ENCODE measurements at regions not wholly inside any gene's neighbourhood (a gene's known extent, or its start where the extent isn't known, plus 50 kb on each side); places are given as distances from the start of the nearest gene placed in this dataset.

DNA sequence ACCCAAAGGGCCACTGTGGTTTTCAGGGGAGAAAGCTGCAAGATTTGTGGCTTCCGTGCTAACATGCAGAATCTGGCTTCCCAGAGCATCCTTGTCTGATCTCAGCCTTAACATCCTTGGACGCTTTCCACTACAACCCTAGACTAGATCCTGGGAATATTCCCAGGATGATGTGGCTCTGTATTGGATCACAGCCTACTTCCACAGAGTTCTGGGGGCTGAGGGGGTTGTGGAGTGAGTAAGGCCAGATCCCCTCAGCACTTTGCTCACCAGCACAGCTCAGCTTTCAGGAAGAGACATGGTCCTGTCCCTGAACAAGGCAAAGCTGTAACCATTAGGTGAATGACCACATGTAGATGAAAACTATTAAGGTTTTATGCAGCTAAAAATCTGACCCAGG is 241.3 kb upstream of the MYO3A start:
- H3K27ac ChIP-seq: no peak overlapping the region
- H3K4me3 ChIP-seq: no peak overlapping the region
- H3K9me3 ChIP-seq: no peaks in the 10 kb centered on the region
- H3K4me1 ChIP-seq: no peaks in the 10 kb centered on the region
- peaks cover 0 to 4% of the 10 kb centered on the region in 2 donors for H3K27me3 ChIP-seq
- DNase-seq (ENCODE audit: low spot score in 2 of 2): no peak
- H3K36me3 ChIP-seq: no peaks in the 10 kb centered on the region
- intact Hi-C loops (cut with DNase I; ENCODE audit: low total_unique reads): no loop called here
- TF ChIP-seq, protein P1, sequence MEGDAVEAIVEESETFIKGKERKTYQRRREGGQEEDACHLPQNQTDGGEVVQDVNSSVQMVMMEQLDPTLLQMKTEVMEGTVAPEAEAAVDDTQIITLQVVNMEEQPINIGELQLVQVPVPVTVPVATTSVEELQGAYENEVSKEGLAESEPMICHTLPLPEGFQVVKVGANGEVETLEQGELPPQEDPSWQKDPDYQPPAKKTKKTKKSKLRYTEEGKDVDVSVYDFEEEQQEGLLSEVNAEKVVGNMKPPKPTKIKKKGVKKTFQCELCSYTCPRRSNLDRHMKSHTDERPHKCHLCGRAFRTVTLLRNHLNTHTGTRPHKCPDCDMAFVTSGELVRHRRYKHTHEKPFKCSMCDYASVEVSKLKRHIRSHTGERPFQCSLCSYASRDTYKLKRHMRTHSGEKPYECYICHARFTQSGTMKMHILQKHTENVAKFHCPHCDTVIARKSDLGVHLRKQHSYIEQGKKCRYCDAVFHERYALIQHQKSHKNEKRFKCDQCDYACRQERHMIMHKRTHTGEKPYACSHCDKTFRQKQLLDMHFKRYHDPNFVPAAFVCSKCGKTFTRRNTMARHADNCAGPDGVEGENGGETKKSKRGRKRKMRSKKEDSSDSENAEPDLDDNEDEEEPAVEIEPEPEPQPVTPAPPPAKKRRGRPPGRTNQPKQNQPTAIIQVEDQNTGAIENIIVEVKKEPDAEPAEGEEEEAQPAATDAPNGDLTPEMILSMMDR (IDR thresholded peaks at IDR 0.05): no peak
- TF ChIP-seq POLR2AphosphoS5 (IDR thresholded peaks at IDR 0.05) (no peak), POLR2A (IDR thresholded peaks at IDR 0.05) (no peak)

DNA sequence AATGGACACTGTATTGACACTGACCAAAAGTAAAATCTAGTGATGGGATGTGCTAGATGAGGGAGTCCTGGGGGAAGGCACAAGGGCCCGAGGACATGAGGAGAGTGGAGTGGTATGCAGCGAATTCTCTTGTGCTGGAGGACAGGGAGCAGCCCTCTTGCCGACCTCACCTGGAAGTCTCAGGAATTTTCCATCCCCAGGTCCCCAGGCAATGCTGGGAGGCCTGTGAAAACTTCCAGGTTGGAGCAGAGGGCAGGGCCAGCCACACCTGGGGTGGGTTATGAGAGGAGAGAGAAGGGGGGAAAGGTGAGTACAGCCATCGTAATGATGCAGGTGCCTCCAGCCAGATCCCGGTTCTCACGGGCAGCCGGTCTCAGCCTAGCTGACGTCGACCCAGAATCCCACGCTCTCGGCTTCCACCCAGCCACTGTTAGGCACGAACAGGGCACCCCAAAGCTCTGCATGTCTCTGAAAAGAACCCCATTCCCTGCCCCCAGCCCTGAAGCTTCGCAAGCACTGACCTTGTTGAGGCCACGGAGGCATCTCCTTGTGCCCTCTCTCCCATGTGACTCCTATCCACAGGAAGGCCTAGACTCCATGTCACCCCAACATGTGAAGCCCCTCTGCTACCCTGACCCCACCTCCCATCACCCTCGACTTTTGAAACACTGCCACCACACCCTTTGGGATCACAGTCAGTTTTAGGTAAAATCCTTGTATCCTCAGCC is 239.7 kb upstream of the MYO3A start:
- H3K36me3 ChIP-seq: no peaks in the 10 kb centered on the region
- no peak overlapping the region for H3K4me3 ChIP-seq
- no peaks in the 10 kb centered on the region for H3K9me3 ChIP-seq
- intact Hi-C loops (cut with DNase I; ENCODE audit: low total_unique reads): no loop called here
- H3K27me3 ChIP-seq: peaks cover 0 to 4% of the 10 kb centered on the region in 2 donors
- no peak overlapping the region for H3K27ac ChIP-seq
- no peak for DNase-seq (ENCODE audit: low spot score in 2 of 2)
- no peaks in the 10 kb centered on the region for H3K4me1 ChIP-seq
- TF ChIP-seq POLR2AphosphoS5 (IDR thresholded peaks at IDR 0.05) (no peak), POLR2A (IDR thresholded peaks at IDR 0.05) (no peak)
- TF ChIP-seq, protein P1 (IDR thresholded peaks at IDR 0.05): no peak

DNA sequence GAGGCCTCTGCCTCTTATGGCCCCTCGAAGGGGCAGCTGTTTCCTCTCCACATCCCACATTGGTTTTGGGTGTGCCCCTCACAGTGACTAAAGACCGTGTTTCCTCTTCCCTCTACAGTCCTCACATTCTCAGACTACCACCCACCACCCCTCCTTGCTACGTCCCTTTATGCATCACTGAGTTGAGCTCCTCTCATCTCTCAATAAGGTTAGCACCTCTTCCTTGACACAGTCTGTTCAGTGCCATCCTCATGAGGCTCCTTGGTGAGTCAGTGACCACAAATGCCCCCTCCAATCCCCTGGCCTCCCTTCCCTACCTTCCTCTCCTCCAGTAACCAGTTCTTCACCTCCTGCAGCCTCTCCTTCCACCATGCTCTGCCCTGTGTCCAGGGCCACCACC is 239.1 kb upstream of the MYO3A start:
- Histone ChIP-seq H3K4me1 (no peaks in the 10 kb centered on the region), H3K36me3 (no peaks in the 10 kb centered on the region), H3K4me3 (no peak overlapping the region), H3K27ac (no peak overlapping the region), H3K9me3 (no peaks in the 10 kb centered on the region), H3K27me3 (peaks cover 0 to 4% of the 10 kb centered on the region in 2 donors)
- TF ChIP-seq, protein P1 (IDR thresholded peaks at IDR 0.05): no peak
- no peak for TF ChIP-seq POLR2AphosphoS5 (IDR thresholded peaks at IDR 0.05)
- TF ChIP-seq POLR2A (IDR thresholded peaks at IDR 0.05): no peak
- no peak for DNase-seq (ENCODE audit: low spot score in 2 of 2)
- intact Hi-C loops (cut with DNase I; ENCODE audit: low total_unique reads): no loop called here

DNA sequence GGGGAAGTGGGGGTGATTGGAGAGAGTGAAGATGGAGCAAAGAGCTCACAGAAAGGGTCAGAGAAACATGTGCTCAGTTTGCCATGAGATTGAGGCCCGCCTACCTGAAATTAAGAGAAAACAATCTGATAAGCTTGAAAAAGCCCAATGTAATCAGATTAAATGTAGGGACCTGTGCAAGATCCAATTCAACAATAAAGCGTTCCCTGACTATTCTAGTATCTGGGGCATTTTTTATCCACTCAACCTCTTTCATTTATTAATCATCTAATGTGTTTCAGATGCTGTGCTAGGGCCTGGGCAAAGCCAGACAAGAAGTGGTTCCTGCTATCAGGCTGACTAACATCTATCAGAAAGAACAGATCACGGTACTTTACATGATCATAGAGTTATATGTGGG is 238.4 kb upstream of the MYO3A start:
- no peaks in the 10 kb centered on the region for H3K9me3 ChIP-seq
- TF ChIP-seq POLR2A (IDR thresholded peaks at IDR 0.05) (no peak), POLR2AphosphoS5 (IDR thresholded peaks at IDR 0.05) (no peak)
- TF ChIP-seq, protein P1 (IDR thresholded peaks at IDR 0.05): no peak
- H3K27ac ChIP-seq: no peak overlapping the region
- intact Hi-C loops (cut with DNase I; ENCODE audit: low total_unique reads): no loop called here
- H3K36me3 ChIP-seq: no peaks in the 10 kb centered on the region
- peaks cover 0 to 4% of the 10 kb centered on the region in 2 donors for H3K27me3 ChIP-seq
- H3K4me3 ChIP-seq: no peak overlapping the region
- no peak for DNase-seq (ENCODE audit: low spot score in 2 of 2)
- no peaks in the 10 kb centered on the region for H3K4me1 ChIP-seq

DNA sequence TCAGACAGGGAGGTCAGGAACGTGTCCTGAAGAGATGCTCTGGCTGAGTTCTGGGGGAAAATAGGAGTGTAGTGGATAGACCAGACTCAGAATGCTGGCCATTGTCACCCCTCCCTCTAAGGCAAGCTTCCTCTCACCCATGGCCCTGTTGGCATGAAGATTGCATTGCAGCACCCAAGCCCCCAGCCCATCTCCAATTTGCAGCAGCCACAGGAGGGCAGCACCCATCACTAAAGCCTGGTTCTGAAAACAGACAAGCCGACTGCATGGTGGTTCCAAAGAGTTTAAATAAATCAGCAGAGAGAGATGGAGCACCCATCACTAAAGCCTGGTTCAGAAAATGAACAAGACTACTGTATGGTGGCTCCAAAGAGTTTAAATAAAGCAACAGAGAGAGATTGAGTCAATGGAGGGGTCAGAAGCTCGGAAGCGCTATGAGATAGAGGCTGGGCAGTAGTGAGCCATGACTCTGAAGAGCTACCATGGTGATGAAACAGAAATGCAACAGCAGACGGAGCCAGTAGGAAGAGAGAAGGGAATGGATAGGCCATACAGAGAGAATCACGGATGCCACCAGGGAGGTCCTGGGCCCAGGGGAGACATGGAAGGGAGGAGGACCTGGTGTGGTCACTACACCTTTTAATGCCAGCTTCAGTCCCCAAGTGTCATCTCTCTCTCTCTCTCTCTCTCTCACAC is 237.9 kb upstream of the MYO3A start:
- no peak for DNase-seq (ENCODE audit: low spot score in 2 of 2)
- H3K4me3 ChIP-seq: no peak overlapping the region
- no peaks in the 10 kb centered on the region for H3K9me3 ChIP-seq
- H3K27ac ChIP-seq: no peak overlapping the region
- H3K36me3 ChIP-seq: no peaks in the 10 kb centered on the region
- peaks cover 0 to 4% of the 10 kb centered on the region in 2 donors for H3K27me3 ChIP-seq
- intact Hi-C loops (cut with DNase I; ENCODE audit: low total_unique reads): no loop called here
- H3K4me1 ChIP-seq: no peaks in the 10 kb centered on the region
- TF ChIP-seq, protein P1 (IDR thresholded peaks at IDR 0.05): no peak
- TF ChIP-seq POLR2AphosphoS5 (IDR thresholded peaks at IDR 0.05) (no peak), POLR2A (IDR thresholded peaks at IDR 0.05) (no peak)

Measured in breast epithelium (tissue), 4 donors.